Activated CD4-positive, alpha-beta T cell treated with anti-CD3 and anti-CD28 coated beads, Interleukin-10, Interleukin-2, amounts not matched to agents 100 ng/mL and 50 ng/mL, durations not matched to agents 16 hours and 8 hours (primary cell): ENCODE measurements at regions not wholly inside any gene's neighbourhood (a gene's known extent, or its start where the extent isn't known, plus 50 kb on each side); places are given as distances from the start of the nearest gene placed in this dataset.
"Not testable (repeated sequence)": the region's sequence is repeated elsewhere in the genome, so short reads cannot be mapped to it uniquely, and the experiment has no call there.

Experiments
- DNase-seq: peaks from one replicate; pipeline ENCODE4 v3.0.0-alpha.2; 2020

GRCh38 chr22:26937213-26937612 lies 279.8 kb downstream of the MIAT start:
- no peak for DNase-seq

DNA sequence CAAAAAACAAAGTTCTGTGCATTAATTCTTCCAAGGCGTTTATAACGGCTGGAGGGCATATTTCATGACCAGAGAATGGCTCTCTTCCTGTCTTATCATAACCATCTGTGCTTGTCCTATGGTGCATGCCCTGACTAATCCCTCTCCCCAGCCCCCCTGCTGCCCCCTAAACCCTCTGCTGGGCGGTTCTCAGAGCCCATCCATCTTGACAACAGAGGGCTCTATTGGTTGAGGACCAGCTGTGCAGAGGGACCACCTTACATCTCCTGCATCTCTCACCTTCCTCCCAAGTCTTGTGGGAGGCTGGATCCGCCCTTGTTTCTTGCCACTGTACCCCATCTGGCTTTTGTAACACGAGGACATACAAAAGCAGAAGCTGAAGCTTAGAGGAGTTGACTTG lies 282.1 kb downstream of the MIAT start:
- no peak for DNase-seq

- no peak for DNase-seq
Observed at GRCh38 chr22:26941896-26942636, 284.7 kb downstream of the MIAT start.

DNA sequence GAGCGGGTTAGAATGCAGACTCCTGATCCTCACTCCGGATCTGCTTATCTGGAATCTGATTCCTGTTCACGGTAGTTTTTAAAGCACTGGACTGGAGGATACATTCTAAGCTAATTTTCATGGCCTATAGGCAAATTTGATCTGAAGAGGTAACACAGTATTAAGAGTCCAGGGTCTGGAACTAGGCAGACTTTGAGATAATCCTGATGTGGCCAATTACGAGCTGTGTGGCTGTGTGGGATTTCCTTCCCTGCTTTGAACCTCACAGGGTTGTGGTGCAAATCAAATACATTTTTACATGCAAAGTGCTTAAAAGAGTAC lies 285.2 kb downstream of the MIAT start:
- DNase-seq: no peak

DNA sequence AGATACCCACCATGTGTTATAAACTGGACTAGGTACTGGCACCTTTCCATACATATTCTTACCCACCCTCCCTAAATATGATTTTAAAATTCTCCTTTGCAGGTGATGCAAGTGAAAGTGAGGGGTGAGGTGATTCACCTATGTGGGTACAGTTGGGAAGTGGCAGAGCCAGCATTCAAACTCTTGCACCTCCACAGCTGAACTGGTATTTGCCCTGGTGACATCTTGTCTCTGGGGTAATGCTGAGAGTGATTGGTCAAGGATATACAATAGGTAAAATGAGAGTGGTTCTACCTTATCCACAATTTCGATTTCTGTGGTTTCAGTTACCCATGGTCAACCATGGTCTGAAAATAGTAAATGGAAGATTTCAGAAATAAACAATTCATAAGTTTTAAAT lies 288.2 kb downstream of the MIAT start:
- DNase-seq: no peak

DNA sequence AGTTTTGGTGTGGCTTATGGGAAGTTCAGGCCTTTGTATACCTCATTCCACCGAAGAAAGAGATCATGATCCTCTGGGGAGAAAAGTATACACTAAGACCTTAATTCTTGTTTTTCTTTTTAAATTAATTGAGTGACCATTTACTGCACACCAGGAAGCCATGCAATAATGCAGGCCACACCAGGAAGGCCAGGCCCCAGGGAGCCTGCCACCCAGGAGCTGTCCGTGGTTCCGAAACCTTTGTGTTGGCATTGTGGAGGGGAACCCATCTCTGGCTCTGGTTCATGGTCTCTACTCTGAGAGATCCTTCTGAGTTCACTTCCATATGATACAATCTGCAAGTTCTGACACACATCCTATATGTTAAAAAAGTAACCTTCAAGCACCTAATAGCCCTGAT lies 291.8 kb downstream of the MIAT start:
- no peak for DNase-seq

DNA sequence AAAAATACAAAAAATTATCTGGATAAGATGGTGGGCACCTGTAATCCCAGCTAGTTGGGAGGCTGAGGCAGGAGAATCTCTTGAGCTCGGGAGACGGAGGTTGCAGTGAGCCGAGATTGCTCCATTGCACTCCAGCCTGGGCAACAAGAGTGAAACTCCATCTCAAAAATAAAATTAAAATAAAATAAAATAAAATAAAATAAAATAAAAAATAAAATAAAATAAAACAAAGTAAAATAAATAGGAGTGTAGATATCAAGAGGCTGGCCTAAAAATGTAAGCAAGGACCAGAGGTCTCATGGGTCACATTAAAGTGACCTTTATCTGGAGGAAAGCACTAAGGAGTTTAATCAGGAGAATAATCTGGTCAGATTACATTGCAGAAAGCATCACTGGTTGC lies 293.8 kb downstream of the MIAT start:
- not testable (repeated sequence) for DNase-seq

DNA sequence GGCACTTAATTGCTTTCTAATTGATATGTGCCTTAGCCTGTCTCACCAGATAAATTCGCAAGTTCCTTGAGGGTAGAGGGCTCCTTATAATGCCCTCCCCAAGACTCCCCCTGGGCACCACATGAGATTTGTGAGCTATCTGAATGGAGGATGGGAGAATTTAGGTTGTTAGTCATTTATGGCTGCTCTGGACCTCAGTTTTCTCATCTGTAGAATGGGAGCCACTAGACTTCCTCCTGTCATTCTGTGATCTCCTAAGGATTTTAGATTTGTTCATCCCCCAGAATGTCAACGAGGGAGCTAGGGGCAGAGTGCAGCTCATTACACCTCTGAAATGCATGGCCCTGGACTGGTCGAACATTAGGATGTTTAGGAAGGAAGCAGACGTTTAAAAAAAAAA lies 294.6 kb downstream of the MIAT start:
- DNase-seq: no peak

DNA sequence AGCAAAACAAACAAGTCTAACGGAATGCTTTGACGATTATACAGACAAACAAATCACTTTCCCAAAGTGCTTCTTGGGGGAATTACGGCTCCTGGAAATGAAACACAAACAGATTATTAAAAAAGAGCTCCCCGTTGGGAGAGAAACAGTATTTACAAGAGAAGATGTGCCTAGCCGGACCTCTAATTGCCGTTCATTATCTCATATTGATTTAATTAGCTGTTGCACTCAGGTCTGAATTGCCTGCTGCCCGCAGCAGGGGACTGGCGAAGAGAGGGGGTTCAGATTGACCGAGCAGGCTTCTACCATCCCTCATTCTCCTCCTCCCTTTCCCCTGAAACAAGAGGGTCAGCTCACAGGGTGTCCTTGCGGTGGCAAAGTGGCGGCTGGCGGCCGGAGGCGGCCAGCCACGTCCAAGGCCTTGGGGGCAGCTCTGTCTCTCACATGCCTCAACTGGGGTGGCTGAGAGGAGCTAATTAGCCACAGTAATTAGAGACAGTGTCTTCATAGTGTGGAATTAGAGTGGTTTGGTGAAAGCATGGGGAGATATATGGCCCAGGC lies 295.1 kb downstream of the MIAT start:
- DNase-seq: no peak

DNA sequence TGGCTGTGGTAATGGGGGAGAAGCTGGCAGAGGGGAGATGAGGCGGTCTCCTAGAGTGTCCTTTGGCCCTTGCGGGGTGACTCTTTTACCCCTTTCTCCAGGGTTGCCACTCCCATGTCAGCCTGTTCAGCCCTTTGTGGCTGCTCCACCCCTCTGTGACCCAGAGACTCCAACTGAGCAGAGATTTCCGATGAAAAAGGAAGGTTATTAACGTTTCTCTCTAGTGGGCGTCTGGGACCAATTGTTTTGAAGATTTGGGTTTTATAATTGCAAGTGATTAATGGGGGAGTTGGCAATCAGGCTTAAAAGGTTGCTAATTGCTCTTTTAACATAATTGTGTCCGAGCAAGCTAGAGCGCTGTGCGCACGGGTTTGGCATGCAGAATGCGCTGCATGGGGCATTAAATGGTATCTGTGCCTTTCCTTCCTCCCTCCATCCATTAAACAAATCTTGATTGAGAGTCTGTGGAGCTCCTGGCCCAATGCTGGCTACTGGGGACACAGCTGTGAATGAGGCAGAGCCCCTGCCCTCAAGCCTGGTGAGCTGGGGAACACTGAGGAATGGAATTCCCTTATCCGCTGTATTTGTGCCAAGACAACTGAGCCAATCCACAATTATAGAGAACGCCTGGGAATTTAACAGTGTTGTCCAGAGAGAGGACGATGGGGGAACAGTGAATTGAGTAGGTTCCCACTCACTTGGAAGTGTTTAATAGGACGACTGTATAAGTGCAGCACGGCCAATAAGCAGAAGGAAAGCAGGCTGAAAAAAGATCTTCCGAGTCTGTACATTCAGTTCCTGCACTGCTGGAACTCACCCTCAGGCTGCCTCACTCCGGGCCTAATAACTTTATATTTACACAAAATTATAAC lies 295.9 kb downstream of the MIAT start:
- no peak for DNase-seq

DNA sequence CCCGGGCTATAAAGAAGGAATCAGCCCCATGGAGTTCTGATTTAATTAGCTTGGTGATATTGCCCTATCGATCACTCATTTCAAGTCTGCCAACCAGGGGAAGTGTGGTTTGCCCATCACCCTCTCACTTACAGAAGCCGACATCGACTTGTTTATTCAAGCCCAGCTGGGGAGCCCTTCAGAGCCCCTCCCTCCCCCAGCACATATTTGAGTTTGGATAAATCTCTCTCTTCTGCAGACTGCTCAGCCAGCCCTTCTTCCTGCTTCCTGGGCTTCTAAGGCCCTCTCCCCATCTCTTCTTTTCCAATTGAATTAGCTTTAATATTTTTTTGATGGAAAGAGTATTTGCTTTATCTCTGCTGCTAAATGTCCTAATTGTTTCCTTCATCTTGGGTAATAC lies 299.0 kb downstream of the MIAT start:
- DNase-seq: no peak

GRCh38 chr22:26957176-26957575 lies 299.8 kb downstream of the MIAT start:
- no peak for DNase-seq

DNA sequence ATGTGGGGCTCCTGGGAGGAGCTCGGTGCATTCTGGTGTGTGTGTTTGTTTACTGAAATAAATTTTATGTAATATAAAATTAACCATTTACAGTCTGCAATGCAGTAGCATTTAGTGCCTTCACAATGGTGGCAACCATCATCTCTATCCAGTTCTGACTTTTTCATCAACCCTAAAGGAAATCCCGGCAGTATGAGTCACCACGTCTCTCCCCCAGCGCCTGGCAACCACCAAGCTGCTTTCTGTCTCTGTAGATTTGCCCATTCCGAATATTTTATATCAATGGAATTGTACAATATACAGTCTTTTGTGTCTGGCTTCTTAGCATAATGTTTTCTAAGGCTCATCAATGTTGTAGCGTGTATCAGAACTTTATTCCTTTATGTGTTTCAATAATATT lies 300.5 kb downstream of the MIAT start:
- no peak for DNase-seq

DNA sequence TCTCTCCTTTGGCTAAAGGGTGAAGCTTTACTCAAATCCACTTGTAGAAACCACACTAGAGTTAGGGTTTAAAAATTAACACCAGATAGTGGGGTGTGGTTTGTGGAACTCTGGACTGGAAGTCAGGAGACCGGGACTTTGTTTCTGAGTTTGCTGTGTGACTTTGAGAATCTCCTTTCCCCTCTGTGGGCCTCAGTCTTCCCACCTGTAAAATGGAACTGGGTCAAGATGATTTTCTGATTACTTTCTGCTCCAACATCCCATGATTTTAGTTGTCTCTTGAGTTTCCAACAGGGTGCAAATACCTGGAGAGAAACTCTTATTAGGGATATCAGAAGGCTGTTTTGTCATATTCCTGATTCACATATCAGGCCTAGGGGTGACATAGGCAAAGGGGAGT lies 301.0 kb downstream of the MIAT start:
- DNase-seq: no peak

DNA sequence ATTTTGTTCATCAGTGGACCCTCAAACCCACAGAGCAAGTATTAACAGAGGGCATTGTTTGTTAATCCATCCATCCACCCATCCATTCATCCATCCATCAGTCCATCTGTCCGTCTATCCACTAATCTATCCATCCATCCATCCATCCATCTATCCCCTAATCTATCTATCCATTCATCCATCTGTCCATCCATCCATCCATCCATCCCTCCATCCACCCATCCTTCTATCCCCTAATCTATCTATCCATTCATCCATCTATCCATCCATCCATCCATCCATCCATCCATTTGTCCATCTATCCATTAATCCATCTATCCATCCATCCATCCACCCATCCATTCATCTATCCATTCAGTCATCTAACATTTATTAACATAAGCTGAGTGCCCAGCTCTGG lies 307.3 kb downstream of the MIAT start:
- DNase-seq: no peak

DNA sequence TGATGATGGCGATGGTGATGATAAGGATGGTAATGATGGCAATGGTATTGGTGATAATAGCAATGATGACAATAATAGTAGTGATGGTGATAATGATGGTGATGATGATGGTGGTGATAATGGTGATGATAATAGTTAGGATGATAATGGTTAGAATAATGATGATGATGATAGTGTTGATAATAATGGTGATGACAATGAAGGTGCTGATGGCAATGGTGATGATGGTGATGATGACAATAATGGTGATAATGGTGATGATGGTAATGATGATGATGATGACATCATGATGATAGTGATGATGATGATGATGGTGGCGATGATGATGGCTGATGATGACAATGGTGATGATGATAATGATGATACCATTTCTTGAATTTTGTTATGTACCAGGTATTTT lies 309.9 kb downstream of the MIAT start:
- no peak for DNase-seq

- no peak for DNase-seq
Observed at GRCh38 chr22:26968859-26969523, 311.6 kb downstream of the MIAT start.

- no peak for DNase-seq
Observed at GRCh38 chr22:26970809-26971394, 313.5 kb downstream of the MIAT start.

- DNase-seq: no peak
Observed at GRCh38 chr22:26972286-26972685, 314.9 kb downstream of the MIAT start.

DNA sequence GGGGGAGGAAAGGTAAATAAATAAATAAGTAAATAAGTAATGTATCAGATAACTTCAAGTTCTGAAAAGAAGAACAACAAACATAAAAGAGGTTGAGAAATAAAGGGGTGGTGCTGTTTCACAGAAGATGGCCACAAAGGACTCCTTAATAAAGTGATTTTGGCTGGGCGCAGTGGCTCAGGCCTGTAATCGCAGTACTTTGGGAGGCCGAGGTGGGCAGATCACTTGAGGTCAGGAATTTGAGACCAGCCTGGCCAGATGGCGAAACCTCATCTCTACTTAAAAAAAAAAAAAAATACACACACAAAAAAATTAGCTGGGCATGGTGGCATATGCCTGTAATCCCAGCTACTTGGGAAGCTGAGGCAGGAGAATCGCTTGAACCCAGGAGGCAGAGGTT lies 315.5 kb downstream of the MIAT start:
- not testable (repeated sequence) for DNase-seq

DNA sequence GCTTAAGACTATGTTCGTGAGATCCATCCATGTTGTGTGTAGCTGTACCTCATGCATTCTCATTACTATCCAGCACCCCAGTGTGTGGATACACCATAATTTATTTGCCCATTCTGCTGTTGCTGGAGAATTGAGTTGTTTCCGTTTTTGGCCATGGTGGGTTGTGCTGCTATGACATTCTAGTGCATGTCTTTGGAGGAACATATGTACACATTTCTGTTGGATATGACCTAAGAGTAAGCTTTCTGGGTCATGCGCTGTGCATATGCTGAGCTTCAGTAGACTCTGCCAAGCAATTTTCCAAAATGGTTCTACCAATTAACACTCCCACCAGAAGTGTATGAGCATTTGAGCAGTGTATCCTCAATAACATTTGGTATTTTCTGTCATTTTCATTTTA lies 316.6 kb downstream of the MIAT start:
- no peak for DNase-seq

DNA sequence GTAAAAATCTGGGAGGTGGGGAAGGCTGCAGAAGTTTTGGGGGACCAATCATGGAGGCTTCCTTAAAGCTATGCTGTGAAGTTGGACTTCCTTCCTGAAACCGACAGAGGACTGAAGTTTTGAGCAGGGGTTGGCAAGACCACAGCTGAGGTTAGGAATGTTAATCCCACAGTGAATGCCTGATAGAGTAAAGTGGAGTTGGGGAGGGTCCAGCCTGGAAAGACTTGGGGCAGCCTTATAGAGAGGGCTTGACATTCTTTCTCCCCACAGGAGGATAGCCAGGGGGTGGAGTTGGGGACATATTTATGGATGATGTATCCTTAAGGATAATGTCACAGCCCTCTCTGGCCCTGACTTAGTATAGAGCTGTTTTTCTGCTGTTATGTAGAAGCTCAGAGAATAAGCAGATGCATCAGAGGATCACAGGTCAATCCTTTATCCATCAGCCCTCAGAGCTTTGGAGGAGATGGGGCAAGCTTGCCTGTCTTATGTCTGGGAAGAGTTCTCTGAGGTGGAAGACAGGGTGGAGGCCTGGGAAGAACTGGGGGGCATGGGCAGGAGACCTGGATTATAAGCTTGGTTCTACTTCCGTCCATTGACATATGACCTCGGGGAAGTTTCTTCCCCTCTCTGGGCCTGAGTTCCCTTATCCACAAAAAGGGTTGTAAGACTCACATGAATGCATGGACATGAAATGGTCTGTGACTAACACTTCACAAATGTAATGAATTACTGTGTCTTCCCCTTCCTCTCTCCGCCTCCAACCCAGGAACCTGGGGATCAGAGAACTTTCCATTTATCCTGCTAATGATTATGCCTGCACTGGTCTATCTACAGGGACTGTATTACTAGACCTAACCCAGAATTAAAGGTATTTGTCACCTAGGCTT lies 317.8 kb downstream of the MIAT start:
- no peak for DNase-seq
